ENCODE measurements at regions not wholly inside any gene's neighbourhood (a gene's known extent, or its start where the extent isn't known, plus 50 kb on each side); places are given as distances from the start of the nearest gene placed in this dataset.

GRCh38 chrX:39456894-39457604 is 640.7 kb downstream of the BCOR start:
- no peak for DNase-seq
- H3K4me3 ChIP-seq (ENCODE audit: insufficient read depth, low read depth, low read length), result no peak overlapping the region

DNA sequence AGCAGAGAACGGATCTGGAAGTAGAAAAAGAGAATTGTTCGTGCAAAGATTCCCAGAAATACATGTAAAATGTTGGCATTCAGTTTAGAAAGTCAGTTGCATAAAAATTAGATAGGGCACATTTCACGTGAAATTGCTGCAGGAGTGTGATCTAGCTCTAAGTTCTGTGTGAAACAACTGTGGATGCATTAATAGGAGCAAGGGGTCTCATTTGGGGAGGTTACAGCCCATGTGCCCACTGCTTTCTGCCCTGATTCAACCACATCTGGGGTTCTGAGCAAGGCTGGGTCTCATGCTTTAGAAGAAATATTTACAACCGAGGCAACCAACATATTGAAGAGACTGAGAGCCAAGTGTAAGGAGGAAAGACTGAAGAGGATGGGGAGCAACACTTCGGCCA is 639.0 kb downstream of the BCOR start:
- no peaks in the 10 kb centered on the region for H3K36me3 ChIP-seq (replicated peaks; ENCODE audit: control insufficient read depth, insufficient read depth, low read length)
- H3K4me3 ChIP-seq (ENCODE audit: insufficient read depth, low read depth, low read length), result no peak overlapping the region
- H3K27me3 ChIP-seq (ENCODE audit: control insufficient read depth, insufficient read depth, low read length), result no peaks in the 10 kb centered on the region
- no peak for DNase-seq

More at GRCh38 chrX:39456894-39457604, 640.7 kb downstream of the BCOR start:
- no peaks in the 10 kb centered on the region for H3K27me3 ChIP-seq (ENCODE audit: control insufficient read depth, insufficient read depth, low read length)
- H3K36me3 ChIP-seq (replicated peaks; ENCODE audit: control insufficient read depth, insufficient read depth, low read length), result no peaks in the 10 kb centered on the region

DNA sequence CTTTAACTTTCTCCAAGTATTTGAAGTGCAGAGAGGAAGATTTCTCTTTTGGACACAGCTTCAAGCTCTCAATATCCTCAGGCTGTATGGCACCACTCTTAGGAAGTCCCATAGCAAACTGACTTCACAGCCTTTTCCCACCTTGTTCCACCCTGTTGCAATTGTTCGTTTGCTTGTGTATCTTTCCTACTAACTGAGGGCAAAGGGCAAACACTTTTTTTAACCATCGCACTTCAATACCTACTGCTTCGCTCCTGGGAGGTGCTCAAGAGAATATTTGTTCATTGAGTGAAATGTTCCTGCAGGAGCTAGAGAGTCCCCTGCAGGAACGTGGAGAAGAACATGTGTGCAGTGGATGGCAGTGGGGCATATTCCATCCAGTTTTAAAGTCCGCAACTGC is 638.6 kb downstream of the BCOR start:
- Histone ChIP-seq H3K36me3 (replicated peaks; ENCODE audit: control insufficient read depth, insufficient read depth, low read length) (no peaks in the 10 kb centered on the region), H3K27me3 (ENCODE audit: control insufficient read depth, insufficient read depth, low read length) (no peaks in the 10 kb centered on the region)

GRCh38 chrX:39459952-39460351 is 637.8 kb downstream of the BCOR start:
- Histone ChIP-seq H3K4me3 (ENCODE audit: insufficient read depth, low read depth, low read length) (no peak overlapping the region), H3K27me3 (ENCODE audit: control insufficient read depth, insufficient read depth, low read length) (no peaks in the 10 kb centered on the region), H3K36me3 (replicated peaks; ENCODE audit: control insufficient read depth, insufficient read depth, low read length) (no peaks in the 10 kb centered on the region)
- no peak for DNase-seq

More for the DNA sequence above, 638.6 kb downstream of the BCOR start:
- DNase-seq, result no peak
- no peak overlapping the region for H3K4me3 ChIP-seq (ENCODE audit: insufficient read depth, low read depth, low read length)

GRCh38 chrX:39460499-39460898 is 637.3 kb downstream of the BCOR start:
- Histone ChIP-seq H3K4me3 (ENCODE audit: insufficient read depth, low read depth, low read length) (no peak overlapping the region), H3K27me3 (ENCODE audit: control insufficient read depth, insufficient read depth, low read length) (no peaks in the 10 kb centered on the region), H3K36me3 (replicated peaks; ENCODE audit: control insufficient read depth, insufficient read depth, low read length) (no peaks in the 10 kb centered on the region)
- DNase-seq, result no peak

DNA sequence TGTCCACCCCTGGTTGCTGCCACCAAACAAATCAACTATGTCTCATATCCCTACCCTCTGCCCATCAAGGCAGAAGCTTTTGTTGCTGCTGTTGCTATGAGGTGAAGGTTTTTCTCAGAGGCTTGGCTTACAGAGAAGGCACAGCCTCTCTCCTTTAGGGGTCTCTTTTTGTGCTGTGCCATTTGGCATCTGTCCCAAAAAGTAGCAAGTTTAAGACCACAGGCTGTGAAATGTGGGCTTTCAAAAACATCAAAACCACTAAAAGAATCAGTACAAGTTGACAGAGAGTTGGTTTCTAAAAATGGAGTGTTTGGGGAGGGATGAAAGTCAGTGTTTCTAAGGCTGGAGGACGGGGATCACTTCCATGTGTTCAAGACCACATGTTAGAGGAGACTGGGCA is 634.9 kb downstream of the BCOR start:
- H3K36me3 ChIP-seq (replicated peaks; ENCODE audit: control insufficient read depth, insufficient read depth, low read length), result no peaks in the 10 kb centered on the region
- no peak overlapping the region for H3K4me3 ChIP-seq (ENCODE audit: insufficient read depth, low read depth, low read length)
- no peaks in the 10 kb centered on the region for H3K27me3 ChIP-seq (ENCODE audit: control insufficient read depth, insufficient read depth, low read length)
- DNase-seq, result no peak

DNA sequence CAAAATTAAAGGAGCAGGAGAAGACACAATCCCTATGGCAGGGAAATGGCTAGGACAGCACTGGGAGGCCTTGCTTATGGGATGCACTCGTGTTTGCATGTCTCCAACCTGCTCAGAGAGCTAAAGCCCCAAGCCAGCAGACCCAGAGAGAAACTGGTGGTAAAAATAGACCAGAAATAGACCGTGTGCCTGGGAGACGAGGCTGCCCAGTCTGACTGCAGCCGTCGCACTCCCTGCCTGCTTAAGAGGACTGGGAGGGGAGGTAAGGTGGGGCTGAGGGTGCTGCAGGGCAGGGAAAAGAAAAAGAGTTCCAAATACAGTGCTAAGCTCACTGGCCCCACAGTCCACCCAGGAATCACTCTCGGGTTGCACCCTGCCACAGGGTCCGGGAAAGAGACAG is 633.5 kb downstream of the BCOR start:
- DNase-seq, result no peak
- Histone ChIP-seq H3K27me3 (ENCODE audit: control insufficient read depth, insufficient read depth, low read length) (no peaks in the 10 kb centered on the region), H3K36me3 (replicated peaks; ENCODE audit: control insufficient read depth, insufficient read depth, low read length) (no peaks in the 10 kb centered on the region), H3K4me3 (ENCODE audit: insufficient read depth, low read depth, low read length) (no peak overlapping the region)

DNA sequence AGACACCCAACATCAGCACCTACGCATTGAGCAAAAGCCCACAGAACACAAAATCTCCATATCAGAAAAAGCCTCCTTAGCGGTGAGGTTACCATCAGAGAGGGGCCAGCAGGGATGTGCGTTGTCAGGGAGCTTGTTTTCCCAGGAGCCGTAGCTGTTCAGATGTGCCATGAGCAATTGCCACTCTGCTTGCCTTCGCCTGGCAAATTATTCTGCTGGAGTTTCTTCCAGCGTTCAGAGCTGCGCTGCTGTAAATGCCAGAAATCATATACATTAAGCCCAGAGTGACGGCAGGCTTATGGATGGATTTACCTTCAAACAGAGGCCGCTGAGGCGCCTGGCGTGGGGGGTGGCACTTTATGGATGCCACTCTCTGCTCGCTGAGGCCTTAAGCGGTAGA is 632.3 kb downstream of the BCOR start:
- DNase-seq, result no peak
- Histone ChIP-seq H3K4me3 (ENCODE audit: insufficient read depth, low read depth, low read length) (no peak overlapping the region), H3K36me3 (replicated peaks; ENCODE audit: control insufficient read depth, insufficient read depth, low read length) (no peaks in the 10 kb centered on the region), H3K27me3 (ENCODE audit: control insufficient read depth, insufficient read depth, low read length) (no peaks in the 10 kb centered on the region)

GRCh38 chrX:39465906-39466305 is 631.9 kb downstream of the BCOR start:
- Histone ChIP-seq H3K4me3 (ENCODE audit: insufficient read depth, low read depth, low read length) (no peak overlapping the region), H3K36me3 (replicated peaks; ENCODE audit: control insufficient read depth, insufficient read depth, low read length) (no peaks in the 10 kb centered on the region)
- no peak for DNase-seq

DNA sequence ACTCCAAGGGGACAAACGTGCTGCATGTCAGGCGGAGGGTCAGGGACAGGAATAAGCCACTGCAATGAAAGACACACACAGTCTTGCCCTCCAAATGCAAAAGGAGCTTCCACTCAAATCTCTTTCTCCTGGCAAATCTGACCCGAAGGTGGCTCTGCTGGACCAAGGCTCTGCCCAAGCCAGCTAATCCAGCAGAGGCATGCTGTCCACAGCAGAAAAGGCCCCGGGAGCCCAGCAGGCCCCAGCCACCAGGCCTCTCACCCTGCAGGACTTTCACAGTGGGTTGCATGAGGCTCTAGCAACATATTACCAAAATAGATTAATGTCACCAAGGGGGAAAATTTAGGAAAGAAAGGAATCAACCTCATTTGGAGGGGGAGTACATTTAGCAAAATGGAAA is 628.6 kb downstream of the BCOR start:
- H3K27me3 ChIP-seq (ENCODE audit: control insufficient read depth, insufficient read depth, low read length), result no peaks in the 10 kb centered on the region

More at GRCh38 chrX:39465906-39466305, 631.9 kb downstream of the BCOR start:
- no peaks in the 10 kb centered on the region for H3K27me3 ChIP-seq (ENCODE audit: control insufficient read depth, insufficient read depth, low read length)

GRCh38 chrX:39470588-39471407 is 627.0 kb downstream of the BCOR start:
- no peaks in the 10 kb centered on the region for H3K27me3 ChIP-seq (ENCODE audit: control insufficient read depth, insufficient read depth, low read length)
- no peak for DNase-seq
- no peaks in the 10 kb centered on the region for H3K36me3 ChIP-seq (replicated peaks; ENCODE audit: control insufficient read depth, insufficient read depth, low read length)
- no peak overlapping the region for H3K4me3 ChIP-seq (ENCODE audit: insufficient read depth, low read depth, low read length)

More for the DNA sequence above, 628.6 kb downstream of the BCOR start:
- Histone ChIP-seq H3K4me3 (ENCODE audit: insufficient read depth, low read depth, low read length) (no peak overlapping the region), H3K36me3 (replicated peaks; ENCODE audit: control insufficient read depth, insufficient read depth, low read length) (no peaks in the 10 kb centered on the region)
- DNase-seq, result no peak

- no peak for DNase-seq
- Histone ChIP-seq H3K36me3 (replicated peaks; ENCODE audit: control insufficient read depth, insufficient read depth, low read length) (no peaks in the 10 kb centered on the region), H3K4me3 (ENCODE audit: insufficient read depth, low read depth, low read length) (no peak overlapping the region), H3K27me3 (ENCODE audit: control insufficient read depth, insufficient read depth, low read length) (no peaks in the 10 kb centered on the region)
Observed at GRCh38 chrX:39472161-39472560, 625.6 kb downstream of the BCOR start.

GRCh38 chrX:39473812-39474211 is 623.9 kb downstream of the BCOR start:
- H3K36me3 ChIP-seq (replicated peaks; ENCODE audit: control insufficient read depth, insufficient read depth, low read length), result no peaks in the 10 kb centered on the region
- no peak overlapping the region for H3K4me3 ChIP-seq (ENCODE audit: insufficient read depth, low read depth, low read length)
- H3K27me3 ChIP-seq (ENCODE audit: control insufficient read depth, insufficient read depth, low read length), result no peaks in the 10 kb centered on the region
- DNase-seq, result no peak

DNA sequence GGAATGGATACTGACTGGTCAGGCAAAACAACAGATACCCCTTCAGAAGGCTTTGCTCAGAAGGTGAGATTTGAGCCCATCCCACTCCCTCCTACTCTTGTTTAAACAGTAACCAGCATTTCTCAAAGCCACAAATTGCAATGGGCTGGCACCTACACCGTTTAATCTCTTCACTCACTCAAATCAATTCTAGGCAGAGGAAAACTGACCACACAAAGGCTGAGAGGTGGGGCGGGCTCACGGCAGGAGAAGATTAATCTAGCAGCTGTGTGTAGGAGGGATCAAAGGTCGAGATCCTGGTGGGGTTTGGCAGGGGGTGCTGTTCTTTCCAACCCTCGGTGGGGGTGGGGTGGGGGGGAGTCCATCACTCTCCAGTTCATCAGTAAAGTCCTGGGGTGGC is 622.4 kb downstream of the BCOR start:
- DNase-seq, result no peak
- no peaks in the 10 kb centered on the region for H3K27me3 ChIP-seq (ENCODE audit: control insufficient read depth, insufficient read depth, low read length)
- H3K4me3 ChIP-seq (ENCODE audit: insufficient read depth, low read depth, low read length), result no peak overlapping the region
- H3K36me3 ChIP-seq (replicated peaks; ENCODE audit: control insufficient read depth, insufficient read depth, low read length), result no peaks in the 10 kb centered on the region

GRCh38 chrX:39476604-39477021 is 621.1 kb downstream of the BCOR start:
- Histone ChIP-seq H3K4me3 (ENCODE audit: insufficient read depth, low read depth, low read length) (no peak overlapping the region), H3K27me3 (ENCODE audit: control insufficient read depth, insufficient read depth, low read length) (no peaks in the 10 kb centered on the region), H3K36me3 (replicated peaks; ENCODE audit: control insufficient read depth, insufficient read depth, low read length) (no peaks in the 10 kb centered on the region)
- DNase-seq, result no peak

Measured in H7 (cell line).